ENCODE measurements at regions not wholly inside any gene's neighbourhood (a gene's known extent, or its start where the extent isn't known, plus 50 kb on each side); places are given as distances from the start of the nearest gene placed in this dataset.

- no peak for TF ChIP-seq ZNF462 (CRISPR knock-in tag; IDR thresholded peaks at IDR 0.05)
- TF ChIP-seq EZH2phosphoT487 (IDR thresholded peaks at IDR 0.05; ENCODE audit: unreplicated experiment), result no peak
- no peak for TF ChIP-seq STAT1 (IDR thresholded peaks at IDR 0.05; ENCODE audit: unreplicated experiment)
- TF ChIP-seq ETS1 (IDR thresholded peaks at IDR 0.05), result no peak
- TF ChIP-seq CTCF (conservative IDR thresholded peaks at IDR 0.05; ENCODE audit: low read depth in 2 of 2), result no peak
- TF ChIP-seq POLR2AphosphoS5 (IDR thresholded peaks at IDR 0.05; ENCODE audit: low read depth), result no peak
- no peak for TF ChIP-seq NANOG (IDR thresholded peaks at IDR 0.05; ENCODE audit: borderline replicate concordance)
Observed at GRCh38 chr21:17390569-17390968, 122.3 kb upstream of the CXADR start (continued).

Measured in GM23338 (cell line).